Omental fat pad (tissue), 3 donors: ENCODE measurements at regions not wholly inside any gene's neighbourhood (a gene's known extent, or its start where the extent isn't known, plus 50 kb on each side); places are given as distances from the start of the nearest gene placed in this dataset.

Experiments
- ATAC-seq: fragments of 150-250 bp; one replicate; pipeline ENCODE4 v1.9.1; 2016; ENCODE audit warnings: mild to moderate bottlenecking, moderate library complexity; ENCODE audit not compliant: low FRiP score
- DNase-seq: peaks from one replicate; pipeline ENCODE4 v3.0.0-alpha.2; 2019; ENCODE audit warnings: low spot score
- CTCF ChIP-seq, 3 donors: fragments of 450-650 bp; IDR thresholded peaks; one replicate each; pipeline ENCODE4 v1.5.1; 2016 to 2017; ENCODE audit warnings: antibody characterized with exemption in 3 of 3, mild to moderate bottlenecking in 3 of 3, moderate library complexity in 2 of 3

- ATAC-seq (no peak), DNase-seq (no peak)
- TF ChIP-seq CTCF (IDR thresholded peaks at IDR 0.05), result no peak
Measured at GRCh38 chr16:80002261-80002660, 401.7 kb upstream of the MAF start.

DNA sequence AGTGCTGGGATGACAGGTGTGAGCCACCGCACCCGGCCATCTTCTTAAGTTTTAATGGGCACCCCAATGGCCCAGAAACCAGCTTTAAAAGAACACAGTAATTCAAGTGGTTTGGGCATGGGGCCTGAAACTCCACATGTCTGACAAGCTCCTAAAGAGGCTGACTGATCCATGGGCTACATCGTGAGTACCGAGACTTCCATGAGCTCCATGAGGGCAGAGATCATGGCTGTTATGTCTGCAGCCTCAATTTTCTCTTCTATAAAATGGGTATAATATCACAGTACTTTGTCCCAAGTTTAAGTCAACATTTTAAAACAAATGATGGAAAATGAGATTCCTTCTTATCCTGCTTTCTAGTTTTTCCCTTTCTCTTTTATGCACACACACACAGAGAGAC is 397.6 kb upstream of the MAF start:
- DNase-seq, result no peak
- no peak for ATAC-seq

DNA sequence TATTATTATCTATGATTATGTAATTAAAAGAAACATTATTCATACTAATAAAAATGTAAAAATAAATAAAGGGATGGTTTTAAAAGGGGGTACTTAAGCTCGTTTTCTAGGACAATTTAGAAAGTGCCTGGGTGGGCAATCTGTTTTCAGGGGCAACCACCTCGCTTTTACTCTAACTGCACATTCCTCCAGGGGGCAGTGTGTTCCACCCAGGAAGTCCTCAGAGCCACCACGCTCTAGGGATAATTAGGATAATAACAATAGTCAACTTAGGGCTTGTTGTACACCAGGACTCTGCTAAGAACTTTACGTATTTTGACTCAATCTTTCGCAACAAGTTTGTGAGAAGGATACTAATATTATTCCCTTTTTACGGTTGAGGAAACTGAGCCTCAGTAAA is 396.7 kb upstream of the MAF start:
- no peak for ATAC-seq
- DNase-seq, result no peak
- TF ChIP-seq CTCF (IDR thresholded peaks at IDR 0.05), result no peak

More for the DNA sequence above, 397.6 kb upstream of the MAF start:
- no peak for TF ChIP-seq CTCF (IDR thresholded peaks at IDR 0.05)

DNA sequence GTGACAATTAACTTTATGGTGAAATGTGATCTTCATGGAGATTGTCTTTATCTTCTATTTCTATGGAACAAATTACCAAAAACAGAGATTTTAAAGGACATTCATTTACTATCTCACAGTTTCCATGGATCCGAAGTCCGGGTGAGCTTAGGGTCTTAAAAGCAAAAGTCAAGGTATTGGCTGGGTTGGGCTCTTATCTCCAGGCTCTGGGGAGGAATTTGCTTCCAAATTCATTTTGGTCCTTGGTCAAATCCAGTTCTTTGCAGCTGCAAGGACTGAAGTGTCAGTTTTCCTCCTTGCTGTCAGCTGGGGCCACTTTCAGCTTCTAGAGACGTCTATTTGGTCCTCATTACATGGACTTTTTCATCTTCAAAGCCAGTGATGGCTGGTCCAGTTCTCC is 395.8 kb upstream of the MAF start:
- ATAC-seq, result no peak
- no peak for TF ChIP-seq CTCF (IDR thresholded peaks at IDR 0.05)
- no peak for DNase-seq

DNA sequence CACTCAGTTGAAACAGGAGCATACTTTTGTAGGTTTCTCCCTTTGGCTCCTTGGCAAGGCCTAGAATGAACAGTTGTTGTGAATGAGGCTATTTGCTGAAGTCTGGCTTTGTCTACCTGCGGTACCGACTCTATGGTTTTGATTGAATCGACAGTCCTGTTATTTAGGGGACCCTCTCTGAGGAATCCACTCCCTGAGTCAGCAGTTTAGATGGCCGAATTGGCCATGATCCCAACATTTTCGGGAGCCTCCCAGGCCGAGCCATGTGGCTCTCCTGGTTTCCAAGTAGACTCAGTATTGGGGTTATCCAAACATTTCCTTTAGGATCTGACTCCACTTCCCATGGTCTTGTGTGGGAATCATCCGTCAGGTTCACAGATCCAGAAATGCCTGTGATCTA is 394.8 kb upstream of the MAF start:
- ATAC-seq (no peak), DNase-seq (no peak)
- TF ChIP-seq CTCF (IDR thresholded peaks at IDR 0.05), result no peak

DNA sequence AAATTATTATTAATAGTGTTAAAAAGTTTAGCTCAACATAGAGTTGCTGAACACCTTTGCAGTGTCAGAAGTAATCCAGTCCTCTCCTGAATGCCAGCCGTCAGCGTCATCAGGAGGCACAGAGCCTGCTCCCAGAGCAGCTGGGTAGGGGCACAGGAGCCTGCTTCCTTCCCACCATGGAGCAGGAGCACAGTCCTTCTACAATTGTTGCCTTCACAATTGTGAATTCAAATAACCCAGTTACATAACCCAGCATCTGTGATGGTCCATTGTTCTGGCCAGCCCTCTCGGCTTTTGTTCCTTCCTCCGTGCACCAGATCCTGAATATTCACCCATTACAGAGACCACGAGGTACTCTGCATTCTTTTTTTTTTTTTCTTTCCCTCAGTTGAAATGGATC is 393.9 kb upstream of the MAF start:
- no peak for TF ChIP-seq CTCF (IDR thresholded peaks at IDR 0.05)
- ATAC-seq, result no peak
- no peak for DNase-seq

DNA sequence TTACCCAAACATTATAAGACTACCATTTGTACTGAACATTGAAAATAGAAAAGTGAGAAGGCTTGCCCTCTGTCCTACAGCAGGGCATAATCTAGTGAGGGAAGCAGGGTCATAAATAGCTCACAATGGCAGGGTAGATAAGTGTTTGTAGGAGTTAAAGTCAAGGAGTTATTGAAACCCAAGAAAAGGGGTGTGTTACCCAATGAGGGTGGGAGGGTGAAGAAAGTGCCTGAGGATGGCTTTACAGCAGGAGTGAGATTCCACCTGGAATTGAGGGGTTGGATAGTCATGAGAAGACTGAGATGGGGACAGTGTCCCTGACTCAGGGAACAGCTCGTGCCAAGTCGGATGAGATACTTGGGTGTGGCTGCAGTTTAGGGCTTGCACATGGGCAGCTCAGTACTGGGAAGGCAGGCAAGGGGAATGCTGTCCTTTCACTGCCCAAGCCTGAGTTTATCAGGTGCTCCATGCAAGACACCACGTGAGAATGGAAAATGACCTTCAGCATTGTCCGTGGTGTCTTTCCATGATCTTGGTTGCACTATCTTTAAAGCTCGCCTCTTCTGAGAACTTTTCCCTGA is 393.2 kb upstream of the MAF start:
- no peak for ATAC-seq
- no peak for DNase-seq
- no peak for TF ChIP-seq CTCF (IDR thresholded peaks at IDR 0.05)
